ENCODE measurements at regions not wholly inside any gene's neighbourhood (a gene's known extent, or its start where the extent isn't known, plus 50 kb on each side); places are given as distances from the start of the nearest gene placed in this dataset.

DNA sequence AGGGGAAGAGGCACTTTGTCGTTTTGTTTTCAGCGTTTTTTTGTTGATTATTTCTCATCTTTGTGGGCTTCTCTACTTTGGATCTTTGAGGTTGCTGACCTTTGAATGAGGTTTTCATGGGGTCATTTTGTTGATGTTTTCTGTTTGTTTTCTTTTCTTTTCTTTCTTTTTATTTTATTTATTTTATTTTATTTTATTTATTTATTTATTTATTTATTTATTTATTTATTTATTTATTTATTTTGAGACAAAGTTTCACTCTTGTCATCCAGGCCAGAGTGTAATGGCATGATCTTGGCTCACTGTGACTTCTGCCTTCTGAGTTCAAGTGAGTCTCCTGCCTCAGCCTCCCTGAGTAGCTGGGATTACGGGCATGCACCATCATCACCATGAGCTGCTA is 946.7 kb downstream of the TLE4 start:
- H3K4me2 ChIP-seq (ENCODE audit: low read depth, low read length, poor library complexity, severe bottlenecking), result no peak overlapping the region
- H4K20me1 ChIP-seq (ENCODE audit: insufficient read depth, low read length, poor library complexity, severe bottlenecking), result no peaks in the 10 kb centered on the region
- no peaks in the 10 kb centered on the region for H3K9me3 ChIP-seq (ENCODE audit: insufficient read depth, low read depth, low read length)
- no peaks in the 10 kb centered on the region for H3K9me2 ChIP-seq (replicated peaks; ENCODE audit: low read depth, low read length)
- H3K4me3 ChIP-seq (ENCODE audit: low read length, poor library complexity, severe bottlenecking), result no peak overlapping the region
- no peaks in the 10 kb centered on the region for H3K36me3 ChIP-seq (ENCODE audit: insufficient read depth, low read length)
- H3F3A ChIP-seq (ENCODE audit: low read depth), result no peaks in the 10 kb centered on the region
- H3K9ac ChIP-seq (ENCODE audit: low read depth, low read length, poor library complexity, severe bottlenecking), result no peak overlapping the region
- H3K79me2 ChIP-seq (ENCODE audit: insufficient read depth, low read length), result no peaks in the 10 kb centered on the region
- H3K4me1 ChIP-seq (ENCODE audit: insufficient read depth, low read length, poor library complexity, severe bottlenecking), result no peaks in the 10 kb centered on the region
- no peak overlapping the region for H2AFZ ChIP-seq (ENCODE audit: low read length)
- no peak for TF ChIP-seq EZH2phosphoT487 (IDR thresholded peaks at IDR 0.05; ENCODE audit: borderline replicate concordance)
- TF ChIP-seq, protein P1, sequence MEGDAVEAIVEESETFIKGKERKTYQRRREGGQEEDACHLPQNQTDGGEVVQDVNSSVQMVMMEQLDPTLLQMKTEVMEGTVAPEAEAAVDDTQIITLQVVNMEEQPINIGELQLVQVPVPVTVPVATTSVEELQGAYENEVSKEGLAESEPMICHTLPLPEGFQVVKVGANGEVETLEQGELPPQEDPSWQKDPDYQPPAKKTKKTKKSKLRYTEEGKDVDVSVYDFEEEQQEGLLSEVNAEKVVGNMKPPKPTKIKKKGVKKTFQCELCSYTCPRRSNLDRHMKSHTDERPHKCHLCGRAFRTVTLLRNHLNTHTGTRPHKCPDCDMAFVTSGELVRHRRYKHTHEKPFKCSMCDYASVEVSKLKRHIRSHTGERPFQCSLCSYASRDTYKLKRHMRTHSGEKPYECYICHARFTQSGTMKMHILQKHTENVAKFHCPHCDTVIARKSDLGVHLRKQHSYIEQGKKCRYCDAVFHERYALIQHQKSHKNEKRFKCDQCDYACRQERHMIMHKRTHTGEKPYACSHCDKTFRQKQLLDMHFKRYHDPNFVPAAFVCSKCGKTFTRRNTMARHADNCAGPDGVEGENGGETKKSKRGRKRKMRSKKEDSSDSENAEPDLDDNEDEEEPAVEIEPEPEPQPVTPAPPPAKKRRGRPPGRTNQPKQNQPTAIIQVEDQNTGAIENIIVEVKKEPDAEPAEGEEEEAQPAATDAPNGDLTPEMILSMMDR (conservative IDR thresholded peaks at IDR 0.05; ENCODE audit: low read length), result no peak
- H3K27me3 ChIP-seq (ENCODE audit: insufficient read depth, low read length, poor library complexity, severe bottlenecking), result no peaks in the 10 kb centered on the region

DNA sequence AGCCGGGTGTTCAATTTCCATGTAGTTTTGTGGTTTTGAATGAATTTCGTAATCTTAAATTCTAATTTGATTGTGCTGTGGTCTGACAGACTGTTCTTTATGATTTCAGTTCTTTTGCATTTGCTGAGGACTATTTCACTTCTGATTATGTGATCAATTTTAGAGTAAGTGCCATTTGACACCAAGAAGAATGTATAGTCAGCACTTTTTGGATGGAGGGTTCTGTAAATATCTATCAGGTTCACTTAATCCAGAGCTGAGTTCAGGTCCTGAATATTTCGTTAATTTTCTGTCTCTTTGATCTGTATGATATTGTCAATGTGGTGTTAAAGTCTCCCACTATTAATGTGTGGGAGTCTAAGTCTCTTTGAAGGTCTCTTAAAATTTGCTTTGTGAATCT is 944.9 kb downstream of the TLE4 start:
- TF ChIP-seq EZH2phosphoT487 (IDR thresholded peaks at IDR 0.05; ENCODE audit: borderline replicate concordance), result no peak
- TF ChIP-seq, protein P1 (conservative IDR thresholded peaks at IDR 0.05; ENCODE audit: low read length), result no peak
- Histone ChIP-seq H3K36me3 (ENCODE audit: insufficient read depth, low read length) (no peaks in the 10 kb centered on the region), H3K4me3 (ENCODE audit: low read length, poor library complexity, severe bottlenecking) (no peak overlapping the region), H2AFZ (ENCODE audit: low read length) (no peak overlapping the region), H3K4me1 (ENCODE audit: insufficient read depth, low read length, poor library complexity, severe bottlenecking) (no peaks in the 10 kb centered on the region), H3K9me2 (replicated peaks; ENCODE audit: low read depth, low read length) (no peaks in the 10 kb centered on the region), H3F3A (ENCODE audit: low read depth) (no peaks in the 10 kb centered on the region), H3K27me3 (ENCODE audit: insufficient read depth, low read length, poor library complexity, severe bottlenecking) (no peaks in the 10 kb centered on the region), H3K9ac (ENCODE audit: low read depth, low read length, poor library complexity, severe bottlenecking) (no peak overlapping the region), H3K9me3 (ENCODE audit: insufficient read depth, low read depth, low read length) (no peaks in the 10 kb centered on the region), H4K20me1 (ENCODE audit: insufficient read depth, low read length, poor library complexity, severe bottlenecking) (no peaks in the 10 kb centered on the region), H3K4me2 (ENCODE audit: low read depth, low read length, poor library complexity, severe bottlenecking) (no peak overlapping the region), H3K79me2 (ENCODE audit: insufficient read depth, low read length) (no peaks in the 10 kb centered on the region)

DNA sequence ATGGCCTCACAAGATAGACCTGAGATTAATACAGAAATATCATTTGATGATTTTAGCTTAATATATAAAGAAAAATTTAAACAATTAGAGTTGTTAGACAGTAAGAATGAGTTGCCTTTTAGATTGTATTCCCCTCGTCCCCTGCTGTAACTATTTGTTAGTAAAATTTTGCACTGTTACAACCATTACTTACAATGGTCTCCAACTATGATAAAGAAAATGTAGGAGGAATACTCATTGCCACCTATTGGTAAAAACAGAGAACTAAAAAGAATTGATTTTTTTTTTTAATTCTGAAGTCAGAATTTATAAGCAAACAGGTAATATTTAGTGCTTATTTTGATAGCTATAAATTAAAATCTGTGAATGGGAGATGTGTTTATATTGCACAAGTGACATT is 937.6 kb downstream of the TLE4 start:
- no peaks in the 10 kb centered on the region for H3K9me3 ChIP-seq (ENCODE audit: insufficient read depth, low read depth, low read length)
- no peaks in the 10 kb centered on the region for H3K36me3 ChIP-seq (ENCODE audit: insufficient read depth, low read length)
- no peak overlapping the region for H2AFZ ChIP-seq (ENCODE audit: low read length)
- TF ChIP-seq, protein P1 (conservative IDR thresholded peaks at IDR 0.05; ENCODE audit: low read length), result peak; percentile 55
- TF ChIP-seq EZH2phosphoT487 (IDR thresholded peaks at IDR 0.05; ENCODE audit: borderline replicate concordance), result no peak
- no peaks in the 10 kb centered on the region for H4K20me1 ChIP-seq (ENCODE audit: insufficient read depth, low read length, poor library complexity, severe bottlenecking)
- H3K9me2 ChIP-seq (replicated peaks; ENCODE audit: low read depth, low read length), result no peaks in the 10 kb centered on the region
- no peak overlapping the region for H3K4me2 ChIP-seq (ENCODE audit: low read depth, low read length, poor library complexity, severe bottlenecking)
- no peaks in the 10 kb centered on the region for H3K27me3 ChIP-seq (ENCODE audit: insufficient read depth, low read length, poor library complexity, severe bottlenecking)
- H3K4me1 ChIP-seq (ENCODE audit: insufficient read depth, low read length, poor library complexity, severe bottlenecking), result no peaks in the 10 kb centered on the region
- no peak overlapping the region for H3K4me3 ChIP-seq (ENCODE audit: low read length, poor library complexity, severe bottlenecking)
- no peak overlapping the region for H3K9ac ChIP-seq (ENCODE audit: low read depth, low read length, poor library complexity, severe bottlenecking)
- H3K79me2 ChIP-seq (ENCODE audit: insufficient read depth, low read length), result no peaks in the 10 kb centered on the region
- no peaks in the 10 kb centered on the region for H3F3A ChIP-seq (ENCODE audit: low read depth)

Data from Loucy (cell line).